BE2C (cell line): ENCODE measurements at regions not wholly inside any gene's neighbourhood (a gene's known extent, or its start where the extent isn't known, plus 50 kb on each side); places are given as distances from the start of the nearest gene placed in this dataset.

Experiments
- DNase-seq: peaks from one replicate; pipeline ENCODE4 v3.0.0-alpha.2; 2020
- H3K27me3 ChIP-seq: fragments of 250-450 bp; sonication (Bioruptor Pico); 2 replicates; pipeline ENCODE4 v1.5.1; 2020; ENCODE audit warnings: mild to moderate bottlenecking
- H3K36me3 ChIP-seq: fragments of 250-450 bp; sonication (Bioruptor Pico); 2 replicates; pipeline ENCODE4 v1.5.1; 2020; ENCODE audit warnings: mild to moderate bottlenecking
- H3K4me1 ChIP-seq: fragments of 250-450 bp; sonication (Bioruptor Pico); 2 replicates; pipeline ENCODE4 v1.5.1; 2020
- H3K4me3 ChIP-seq: 2 replicates; pipeline ENCODE4 v1.5.1; 2011; ENCODE audit warnings: low read depth, low read length
- H3K9me3 ChIP-seq: fragments of 250-450 bp; sonication (Bioruptor Pico); 2 replicates; pipeline ENCODE4 v1.5.1; 2020
- CTCF ChIP-seq: IDR thresholded peaks from 2 replicates; pipeline ENCODE4 v1.5.1; 2012; ENCODE audit warnings: mild to moderate bottlenecking, low read depth, low read length

GRCh38 chr5:2193142-2193541 is 310.4 kb upstream of the IRX4 start:
- DNase-seq: no peak
- H3K36me3 ChIP-seq: no peaks in the 10 kb centered on the region
- H3K27me3 ChIP-seq: no peaks in the 10 kb centered on the region
- H3K4me3 ChIP-seq: no peak overlapping the region
- no peaks in the 10 kb centered on the region for H3K4me1 ChIP-seq
- no peaks in the 10 kb centered on the region for H3K9me3 ChIP-seq
- no peak for TF ChIP-seq CTCF

GRCh38 chr5:2192496-2192895 is 309.8 kb upstream of the IRX4 start:
- no peaks in the 10 kb centered on the region for H3K27me3 ChIP-seq
- no peaks in the 10 kb centered on the region for H3K36me3 ChIP-seq
- no peaks in the 10 kb centered on the region for H3K9me3 ChIP-seq
- TF ChIP-seq CTCF: no peak
- DNase-seq: no peak
- H3K4me3 ChIP-seq: no peak overlapping the region
- no peaks in the 10 kb centered on the region for H3K4me1 ChIP-seq

GRCh38 chr5:2191972-2192371 is 309.2 kb upstream of the IRX4 start:
- no peaks in the 10 kb centered on the region for H3K4me1 ChIP-seq
- no peak for DNase-seq
- no peak overlapping the region for H3K4me3 ChIP-seq
- TF ChIP-seq CTCF: no peak
- no peaks in the 10 kb centered on the region for H3K36me3 ChIP-seq
- no peaks in the 10 kb centered on the region for H3K9me3 ChIP-seq
- H3K27me3 ChIP-seq: no peaks in the 10 kb centered on the region

GRCh38 chr5:2190549-2190948 is 307.8 kb upstream of the IRX4 start:
- H3K27me3 ChIP-seq: no peaks in the 10 kb centered on the region
- H3K4me1 ChIP-seq: no peaks in the 10 kb centered on the region
- no peaks in the 10 kb centered on the region for H3K36me3 ChIP-seq
- no peak for DNase-seq
- no peak overlapping the region for H3K4me3 ChIP-seq
- no peaks in the 10 kb centered on the region for H3K9me3 ChIP-seq
- TF ChIP-seq CTCF: no peak

- no peak for DNase-seq
- Histone ChIP-seq H3K4me1 (no peaks in the 10 kb centered on the region), H3K4me3 (no peak overlapping the region), H3K27me3 (no peaks in the 10 kb centered on the region), H3K9me3 (no peaks in the 10 kb centered on the region), H3K36me3 (no peaks in the 10 kb centered on the region)
- TF ChIP-seq CTCF: no peak
These were observed 305.9 kb upstream of the IRX4 start for GRCh38 chr5:2188661-2189060.

- no peaks in the 10 kb centered on the region for H3K4me1 ChIP-seq
- no peak for DNase-seq
- TF ChIP-seq CTCF: no peak
- no peak overlapping the region for H3K4me3 ChIP-seq
- no peaks in the 10 kb centered on the region for H3K9me3 ChIP-seq
- H3K36me3 ChIP-seq: no peaks in the 10 kb centered on the region
- H3K27me3 ChIP-seq: no peaks in the 10 kb centered on the region
These were observed 305.4 kb upstream of the IRX4 start for GRCh38 chr5:2188137-2188536.
